Stimulated activated CD8-positive, alpha-beta memory T cell treated with anti-CD3 and anti-CD28 coated beads, Interleukin-2, amount 100 ng/mL, for 48 hours (primary cell): ENCODE measurements at regions not wholly inside any gene's neighbourhood (a gene's known extent, or its start where the extent isn't known, plus 50 kb on each side); places are given as distances from the start of the nearest gene placed in this dataset.
"Not testable (repeated sequence)": the region's sequence is repeated elsewhere in the genome, so short reads cannot be mapped to it uniquely, and the experiment has no call there.

Experiments
- DNase-seq, 2 donors: peaks; one replicate each; pipeline ENCODE4 v3.0.0-alpha.2; 2020; ENCODE audit warnings: low read depth in 2 of 2

DNA sequence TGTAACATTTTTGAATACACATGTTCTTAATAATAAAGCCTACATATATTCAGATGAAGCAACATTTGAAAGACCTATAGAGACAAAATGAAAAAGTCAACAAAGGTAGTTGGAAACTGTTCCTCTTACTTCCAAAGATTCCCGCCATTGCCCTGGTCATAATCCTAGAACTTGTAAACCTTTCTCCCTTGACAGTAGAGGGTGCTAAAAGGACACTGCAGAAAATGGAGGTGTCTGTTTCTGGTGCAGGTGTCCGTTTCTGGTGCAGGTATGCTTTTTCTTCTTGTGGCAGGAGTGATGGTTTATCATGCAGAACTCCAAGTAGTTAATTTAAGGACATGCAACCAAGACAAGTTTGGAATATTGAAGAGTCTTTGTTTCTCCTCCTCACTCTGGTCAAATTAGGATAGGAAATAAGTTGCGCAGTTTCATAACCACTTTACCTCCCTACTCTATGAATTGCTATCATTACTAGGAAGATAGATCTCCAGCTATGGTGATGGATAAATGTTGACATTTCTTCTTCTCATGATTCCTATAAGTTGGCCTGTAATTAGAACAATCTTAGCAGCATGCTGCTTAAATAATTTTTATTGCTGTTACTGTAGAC, 56.0 kb upstream of the FAM174A start:
- no peak for DNase-seq

- DNase-seq, result no peak
Observed at GRCh38 chr5:100472091-100472490, 63.1 kb upstream of the FAM174A start.

GRCh38 chr5:100469767-100470166, 65.4 kb upstream of the FAM174A start:
- no peak for DNase-seq

DNA sequence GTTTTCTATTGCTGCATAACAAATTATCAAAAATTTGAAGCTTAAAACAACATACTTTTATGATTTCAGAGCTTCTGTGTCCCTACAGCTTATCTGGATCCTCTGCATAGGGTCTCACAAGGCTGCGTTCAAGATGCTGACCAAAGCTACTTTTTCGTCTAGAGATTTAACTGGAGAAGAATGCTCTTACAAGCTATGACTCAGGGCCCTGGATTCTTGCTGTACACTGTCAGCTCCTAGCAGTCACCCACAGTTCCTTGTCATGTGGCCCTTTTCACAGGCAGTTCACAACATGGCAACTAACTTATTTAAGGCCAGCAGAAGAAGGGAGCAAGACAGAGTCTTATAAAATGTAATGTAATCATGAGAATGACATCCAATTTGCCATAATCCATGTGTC, 70.8 kb upstream of the FAM174A start:
- no peak for DNase-seq

DNA sequence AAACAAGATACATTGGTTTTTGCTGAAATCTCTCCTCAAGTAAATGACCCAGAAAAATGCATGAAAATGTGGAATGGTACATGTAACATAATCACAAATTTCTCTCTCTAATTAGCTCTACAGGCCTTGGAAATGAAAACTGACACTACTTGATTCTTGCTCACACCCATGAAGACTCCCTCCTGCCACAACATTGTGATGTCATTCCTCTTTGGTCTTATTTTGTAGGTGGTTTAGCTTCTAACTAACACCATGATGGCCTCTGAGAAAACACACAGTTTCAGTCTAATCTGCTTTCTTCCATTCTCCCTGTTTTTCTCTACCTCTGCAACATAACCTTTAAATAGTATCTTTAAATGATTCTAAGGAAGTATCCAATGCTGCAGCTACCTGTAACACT, 78.6 kb upstream of the FAM174A start:
- DNase-seq, result no peak

DNA sequence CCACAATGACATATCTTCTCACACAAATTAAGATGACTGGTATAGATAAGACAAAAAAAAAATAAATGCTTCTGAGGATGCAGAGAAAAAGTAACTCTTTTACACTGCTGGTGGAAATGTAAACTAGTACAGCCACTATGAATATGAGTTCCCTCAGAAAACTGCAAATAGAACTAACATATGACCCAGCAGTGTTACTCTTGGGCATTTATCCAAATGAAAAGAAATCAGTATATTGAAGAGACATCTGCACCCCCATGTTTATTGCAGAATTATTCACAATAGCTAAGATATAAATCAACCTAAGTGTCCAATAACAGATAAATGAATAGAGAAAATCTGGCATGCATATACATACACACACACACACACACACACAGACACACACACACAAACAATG, 83.0 kb upstream of the FAM174A start:
- no peak for DNase-seq

GRCh38 chr5:100448111-100448528, 87.1 kb upstream of the FAM174A start:
- DNase-seq, result no peak

GRCh38 chr5:100446879-100447430, 88.2 kb upstream of the FAM174A start:
- no peak for DNase-seq

DNA sequence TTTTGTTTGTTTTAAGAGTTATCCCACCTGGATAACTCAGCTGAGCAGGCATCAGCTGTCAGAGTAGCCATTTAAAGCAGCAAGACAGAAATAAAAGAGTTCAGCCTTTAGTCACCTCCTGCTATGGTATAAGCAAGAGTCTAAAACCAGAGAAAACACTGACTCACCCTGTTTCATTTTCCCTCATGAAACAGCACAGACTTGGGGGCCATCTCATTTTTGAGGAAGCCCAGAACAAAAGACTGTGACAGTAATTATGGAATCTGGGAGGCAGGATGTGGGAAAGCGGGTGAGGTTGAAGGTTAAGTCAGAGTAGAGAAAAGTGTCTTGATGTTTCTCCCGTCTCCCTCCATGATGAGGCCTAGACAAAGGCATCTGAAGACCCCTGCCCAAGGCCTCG, 90.2 kb upstream of the FAM174A start:
- DNase-seq, result no peak

DNA sequence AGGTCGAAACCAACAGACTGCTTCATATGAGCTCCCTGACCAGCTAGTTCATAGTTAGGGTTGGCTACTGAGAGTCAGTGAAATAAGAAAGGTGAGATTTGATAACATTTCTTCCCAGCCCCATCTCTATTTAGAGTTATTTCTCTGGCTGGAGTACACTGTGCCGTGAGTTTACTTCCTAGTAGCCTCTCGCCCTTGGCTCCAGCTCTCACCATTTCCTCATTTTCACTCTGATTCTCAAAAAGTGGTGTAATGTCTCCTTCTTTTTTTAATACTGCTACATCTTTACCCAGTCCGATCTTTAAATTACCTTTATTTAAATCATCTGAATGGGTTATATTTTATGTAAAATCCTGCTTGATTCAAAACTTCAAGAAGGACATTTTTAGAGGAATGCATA, 100.4 kb upstream of the FAM174A start:
- DNase-seq, result no peak

GRCh38 chr5:100432741-100433140, 102.4 kb upstream of the FAM174A start:
- no peak for DNase-seq

GRCh38 chr5:100430268-100431195, 104.6 kb upstream of the FAM174A start:
- peak; percentile 7 to 14 for DNase-seq

GRCh38 chr5:100424787-100425186, 110.4 kb upstream of the FAM174A start:
- DNase-seq, result no peak

- no peak for DNase-seq
Observed at GRCh38 chr5:100424017-100424416, 111.2 kb upstream of the FAM174A start.

DNA sequence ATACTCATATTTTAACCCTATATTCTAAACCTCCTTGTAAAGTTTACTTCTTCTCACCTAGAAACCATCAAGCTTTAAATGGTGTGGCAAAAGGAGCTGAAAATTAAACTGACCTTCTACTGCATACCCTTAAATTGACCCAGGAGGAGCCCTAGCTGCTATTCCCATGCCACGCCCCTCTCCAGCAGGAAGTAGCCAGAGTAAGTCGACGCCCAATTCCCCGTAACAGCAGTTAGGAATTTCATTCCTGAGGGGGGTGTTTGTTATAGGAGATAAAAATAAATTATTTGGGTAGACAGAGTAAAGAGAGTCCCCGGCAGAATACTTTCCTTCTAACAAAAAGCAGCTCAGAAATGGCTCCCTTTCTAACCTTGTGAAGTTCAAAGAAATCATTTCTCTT, 111.8 kb upstream of the FAM174A start:
- DNase-seq, result no peak

DNA sequence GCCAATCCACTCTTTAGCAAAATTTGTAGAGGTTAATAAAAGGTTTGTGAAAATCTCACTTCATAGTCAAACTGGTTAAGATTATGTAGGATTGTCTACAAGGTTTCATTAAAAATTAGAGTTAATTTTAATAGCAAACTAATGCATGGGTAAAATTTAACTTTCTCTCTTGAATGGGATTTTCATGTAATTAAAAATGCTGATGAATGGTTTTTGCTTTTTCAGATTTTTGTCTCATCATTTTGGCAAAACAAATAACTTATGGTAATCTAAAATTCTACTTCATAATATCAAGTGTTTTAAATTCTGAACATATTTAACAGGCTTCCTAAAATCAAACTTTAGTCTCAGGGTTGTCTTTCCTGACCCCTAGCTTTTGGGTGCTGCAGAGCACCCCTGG, 113.8 kb upstream of the FAM174A start:
- DNase-seq, result no peak

DNA sequence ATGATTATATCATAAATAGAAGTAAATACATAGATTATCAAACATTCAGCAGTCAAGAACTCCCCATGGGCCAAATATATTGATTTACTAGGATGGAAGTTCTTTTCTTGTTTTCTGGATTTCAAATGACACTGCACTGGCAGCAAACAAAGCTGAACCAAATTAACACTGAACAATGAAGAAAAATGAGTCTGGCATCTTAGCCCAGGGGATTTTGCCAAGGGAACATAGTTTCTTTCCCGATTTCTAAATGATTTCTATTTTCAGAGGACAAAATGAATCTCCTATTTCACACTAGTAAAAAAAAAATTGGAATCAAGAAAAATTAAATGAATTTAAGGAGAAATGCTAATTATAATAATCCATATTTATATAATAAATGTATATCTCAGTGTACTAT, 116.9 kb upstream of the FAM174A start:
- DNase-seq, result no peak

- DNase-seq, result no peak
Observed at GRCh38 chr5:100409660-100410151, 125.5 kb upstream of the FAM174A start.

- no peak for DNase-seq
Observed at GRCh38 chr5:100407053-100407452, 128.1 kb upstream of the FAM174A start.

DNA sequence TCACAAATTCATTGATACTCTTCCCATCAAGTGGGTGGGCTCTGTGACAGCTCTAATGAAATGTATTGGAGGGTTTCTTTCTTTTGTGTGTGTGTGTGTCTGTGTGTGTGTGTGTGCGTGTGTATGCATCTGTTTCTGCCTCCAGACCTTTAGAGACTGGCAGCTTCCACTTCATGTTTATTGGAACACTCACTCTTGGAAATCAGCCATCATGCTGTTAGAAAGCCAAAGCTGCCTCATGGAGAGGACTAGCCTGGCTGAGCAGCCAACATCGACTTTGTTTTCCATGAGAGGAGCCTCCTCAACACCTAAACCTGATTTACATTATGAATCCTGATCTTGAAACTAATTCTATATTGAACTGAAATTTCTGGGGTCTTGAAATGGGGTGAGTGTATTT, 128.5 kb upstream of the FAM174A start:
- no peak for DNase-seq

GRCh38 chr5:100402071-100402470, 133.1 kb upstream of the FAM174A start:
- no peak for DNase-seq

DNA sequence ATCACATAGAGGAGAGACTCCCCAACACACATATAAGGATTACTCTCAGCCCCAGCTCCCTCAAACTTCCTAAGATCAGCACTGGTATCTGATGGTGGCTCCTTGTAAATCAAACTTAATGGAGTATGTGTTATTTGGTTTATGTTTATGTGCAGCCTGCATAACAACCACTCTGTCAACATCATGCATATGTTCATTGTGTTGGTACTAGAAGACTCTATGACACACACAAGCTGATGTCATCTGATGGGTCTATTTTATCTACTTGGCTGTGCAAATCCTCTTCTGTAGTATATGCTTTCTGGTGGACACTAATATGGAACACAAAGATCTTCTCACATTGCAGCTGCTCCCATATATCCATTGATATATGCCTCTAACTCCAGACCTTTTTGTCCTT, 134.0 kb upstream of the FAM174A start:
- no peak for DNase-seq

DNA sequence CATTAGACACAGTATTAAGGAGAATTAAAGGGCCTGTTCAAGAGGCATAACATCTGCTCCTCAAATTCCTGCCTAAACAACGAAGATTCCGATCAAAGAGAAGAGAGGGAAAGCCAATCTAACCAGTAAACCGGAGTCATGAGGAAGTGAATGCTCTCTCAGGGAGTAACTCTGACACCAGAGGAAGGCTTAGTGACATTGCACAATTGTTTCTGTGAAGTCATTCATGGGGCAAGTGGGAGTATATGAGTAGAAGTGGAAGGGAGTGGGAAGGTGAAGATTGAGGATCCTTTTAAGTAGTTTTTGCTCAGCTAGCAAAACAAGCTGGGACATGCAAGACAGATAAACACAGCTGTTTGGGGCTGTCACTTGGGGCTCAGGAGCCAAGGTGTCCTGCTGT, 136.4 kb upstream of the FAM174A start:
- DNase-seq, result not testable (repeated sequence)
